Hippocampal formation (tissue), 2 donors: ENCODE measurements at regions not wholly inside any gene's neighbourhood (a gene's known extent, or its start where the extent isn't known, plus 50 kb on each side); places are given as distances from the start of the nearest gene placed in this dataset.

Source experiments
- DNase-seq, 2 donors: peaks; one replicate each; lab custom pipeline; 2025; lab: John Stamatoyannopoulos, UW

DNA sequence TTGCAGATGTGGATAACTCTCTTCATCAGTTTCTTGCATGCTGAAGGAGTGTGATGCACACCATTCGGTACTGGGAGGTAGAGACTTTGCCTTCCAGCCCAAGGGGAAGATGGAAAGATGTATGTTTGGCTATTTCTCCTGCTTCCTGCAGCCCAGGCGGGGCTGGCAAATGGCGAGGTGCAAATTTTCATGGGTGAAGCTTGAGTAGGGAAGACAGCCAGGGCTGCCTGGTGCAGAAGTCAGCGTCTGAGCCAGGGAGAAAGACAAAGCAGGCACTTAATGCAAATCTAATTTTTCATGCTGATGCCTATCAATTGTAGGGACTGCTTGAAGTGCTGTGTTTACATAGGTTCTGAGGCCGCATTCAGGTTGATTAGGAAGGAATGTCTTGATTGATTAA is 384.7 kb upstream of the EEF2KMT start:
- DNase-seq = no peak

DNA sequence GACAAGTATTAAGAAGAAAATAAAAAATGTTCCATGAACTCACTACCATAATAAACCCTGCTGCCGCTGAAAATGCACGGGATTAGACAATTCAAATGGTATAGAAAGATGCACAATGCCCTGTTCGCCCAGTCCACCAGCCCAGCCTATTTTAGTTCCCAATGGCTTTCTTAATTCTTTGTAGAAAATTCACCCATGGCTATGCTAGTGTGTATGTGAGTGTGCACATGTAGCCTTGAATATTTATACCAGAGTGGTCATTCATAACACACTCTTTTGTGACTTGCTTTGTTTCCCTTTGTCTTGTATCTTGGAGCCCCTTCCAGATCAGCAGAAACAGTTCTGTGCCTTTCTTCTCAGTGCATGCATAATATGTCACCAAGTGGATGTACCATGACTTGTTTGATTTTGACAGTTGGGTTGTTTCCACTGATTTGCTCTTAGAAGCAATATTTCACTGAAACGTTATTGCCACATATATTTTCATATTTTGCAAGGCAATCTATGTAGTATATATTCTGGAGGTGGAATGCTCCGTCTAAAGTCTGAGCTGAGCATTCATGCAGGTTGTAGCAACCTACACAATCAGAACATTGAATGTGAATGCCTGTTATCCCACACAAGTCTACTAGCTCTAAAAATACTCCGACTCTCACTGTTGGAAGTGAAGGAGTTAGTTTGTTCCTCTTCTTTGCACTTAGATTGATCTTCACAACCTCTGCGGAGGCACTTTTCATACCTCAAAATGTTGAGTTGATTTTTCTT is 383.0 kb upstream of the EEF2KMT start:
- DNase-seq = no peak

DNA sequence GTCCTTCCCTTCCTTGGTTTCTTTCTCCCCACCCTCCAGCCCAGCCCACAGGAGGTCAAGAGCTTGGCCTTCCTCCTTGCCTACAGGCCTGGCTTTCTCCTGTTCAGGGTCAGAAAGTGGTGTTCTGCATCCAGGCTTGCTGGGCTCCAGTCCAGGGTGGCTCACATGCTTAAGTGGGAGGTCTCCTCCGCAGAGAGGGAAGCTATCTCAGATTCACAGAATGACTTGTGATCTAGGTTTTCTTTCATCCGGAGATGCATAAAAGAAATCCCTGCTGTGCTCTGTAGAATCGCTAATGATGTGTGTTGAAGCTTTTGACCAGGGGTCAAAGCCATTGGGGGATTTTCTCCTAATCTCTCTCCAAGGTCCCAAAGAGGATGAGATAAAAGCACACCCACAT is 382.3 kb upstream of the EEF2KMT start:
- no peak for DNase-seq

DNA sequence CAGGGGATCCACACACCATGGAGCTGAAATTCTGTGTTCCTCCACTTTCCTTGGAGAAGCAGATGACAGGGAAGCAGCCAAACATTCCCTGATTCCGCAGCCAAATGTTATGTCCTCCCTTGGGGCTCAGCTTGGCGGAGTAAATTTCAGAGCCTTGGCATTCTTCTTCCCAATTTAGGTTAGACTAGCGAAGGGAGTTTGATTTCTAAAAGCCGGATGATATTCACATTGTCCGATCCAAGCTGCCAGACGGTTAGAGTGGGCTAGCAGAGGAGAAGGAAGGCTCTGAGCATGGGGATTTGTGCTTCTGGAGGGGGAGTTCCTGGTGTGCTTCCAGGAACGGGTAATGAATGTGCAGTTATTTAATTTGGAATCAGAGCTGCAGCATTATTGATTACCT is 380.4 kb upstream of the EEF2KMT start:
- peak in 1 of 2 donors; percentile 3 for DNase-seq

DNA sequence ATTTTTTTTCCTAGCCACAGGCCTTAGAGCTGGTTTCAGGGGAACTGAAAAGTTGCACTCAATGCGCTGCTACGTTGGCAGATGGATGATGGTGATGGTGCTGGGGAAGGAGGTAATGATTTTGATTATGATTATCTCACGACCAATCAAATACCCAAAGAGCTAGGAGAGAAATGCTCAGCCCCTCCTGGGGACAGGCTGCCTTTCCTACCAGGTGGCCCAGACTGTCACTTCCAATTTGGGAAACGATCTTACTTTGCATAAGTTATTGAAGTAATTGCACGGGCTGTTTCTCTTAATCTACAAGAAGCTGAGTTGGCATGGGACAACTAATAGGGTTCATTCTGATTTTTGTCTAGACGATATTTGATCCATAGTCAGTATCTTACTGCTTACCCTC is 379.7 kb upstream of the EEF2KMT start:
- DNase-seq = no peak

DNA sequence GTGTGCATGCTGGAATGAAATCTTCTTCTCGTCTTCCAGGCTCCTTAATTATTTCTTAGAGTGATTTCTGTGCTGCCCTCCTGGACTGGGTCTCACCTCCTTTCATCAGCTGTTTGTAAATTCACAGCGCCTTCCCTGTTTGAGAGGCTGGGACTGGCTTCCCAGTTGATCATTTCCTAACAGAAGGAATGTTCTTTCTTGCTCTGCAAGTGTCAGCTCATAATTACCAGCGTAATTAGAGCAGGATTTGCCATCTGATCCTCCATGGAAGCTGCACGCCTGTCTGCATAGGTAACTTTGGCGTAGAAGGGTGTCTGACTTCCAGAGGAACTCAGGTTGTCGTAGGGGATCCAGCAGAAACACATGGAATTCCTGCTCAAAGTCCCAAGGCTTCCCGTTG is 375.0 kb upstream of the EEF2KMT start:
- no peak for DNase-seq

DNA sequence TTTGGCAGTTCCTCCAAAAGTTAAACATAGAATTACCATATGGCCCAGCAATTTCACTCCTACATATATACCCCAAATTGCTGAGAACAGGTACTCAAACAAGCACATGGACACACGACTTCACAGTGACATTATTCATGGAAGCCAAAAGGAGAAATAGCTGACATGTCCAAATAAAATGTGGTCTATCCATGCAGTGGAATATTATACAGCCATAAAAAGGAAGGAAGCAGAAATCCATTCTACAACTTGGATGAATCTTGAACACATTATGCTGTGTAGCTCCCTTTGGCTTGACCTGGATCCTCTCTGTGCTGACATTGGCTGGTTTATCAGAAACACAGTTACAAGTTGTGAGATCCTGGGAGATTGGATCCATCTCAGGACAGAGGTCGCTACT is 370.9 kb upstream of the EEF2KMT start:
- DNase-seq = no peak

DNA sequence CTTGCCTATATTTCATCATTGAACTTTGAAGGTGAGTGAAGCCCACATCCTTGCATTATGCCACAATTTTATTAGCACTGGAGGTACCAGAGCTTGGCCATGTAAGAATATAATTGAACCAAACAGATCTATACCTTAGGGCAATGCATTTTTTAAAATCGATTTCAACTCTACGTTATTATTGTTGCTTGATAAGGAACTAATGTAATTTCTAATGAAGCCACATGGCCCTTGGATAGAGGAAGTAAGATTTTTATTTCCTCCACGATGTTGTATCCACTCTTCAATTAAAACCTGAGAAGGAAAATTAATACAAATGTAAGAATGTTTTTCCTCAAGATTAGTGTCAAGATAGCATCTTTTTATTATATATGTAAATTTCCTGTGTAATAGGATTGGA is 370.0 kb upstream of the EEF2KMT start:
- DNase-seq = no peak

DNA sequence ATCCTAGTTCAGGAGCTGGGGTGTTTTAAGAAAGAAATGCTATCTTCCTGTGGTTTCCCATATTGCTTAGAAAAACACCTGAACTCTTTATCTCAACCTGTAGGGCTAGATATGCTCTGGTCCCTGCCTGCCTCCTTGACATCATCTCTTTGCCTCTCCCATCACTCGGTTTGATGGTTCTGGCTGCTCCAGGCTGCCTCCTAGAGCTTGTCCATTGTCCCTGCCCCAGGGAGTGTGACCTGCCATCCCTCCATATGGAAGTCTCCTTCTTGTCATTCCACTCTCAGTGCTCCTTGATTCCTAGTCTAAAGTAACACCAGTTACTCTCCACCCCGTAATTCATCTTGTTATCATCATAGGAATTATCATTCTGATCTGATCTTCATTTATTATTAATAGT is 369.0 kb upstream of the EEF2KMT start:
- DNase-seq = no peak

DNA sequence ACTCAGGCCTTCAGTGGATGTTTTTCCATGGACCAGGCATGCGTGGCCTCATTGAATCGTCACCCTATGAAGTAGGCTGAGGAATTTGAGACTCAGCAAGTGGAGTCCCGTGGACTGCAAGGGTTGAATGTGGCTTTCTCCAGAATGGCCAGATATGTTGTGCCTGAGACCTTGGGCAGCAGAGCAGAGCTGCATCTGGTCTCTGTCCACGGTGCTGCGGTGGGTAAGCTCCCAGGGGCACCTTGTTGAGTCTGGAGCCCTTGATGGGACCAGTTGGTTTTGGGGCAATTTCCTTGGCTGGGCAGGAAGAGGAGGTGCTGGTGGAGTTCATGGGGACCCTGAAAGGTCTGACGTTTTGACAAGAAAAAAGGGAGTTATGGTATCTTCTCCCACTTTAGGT is 368.1 kb upstream of the EEF2KMT start:
- DNase-seq = no peak

DNA sequence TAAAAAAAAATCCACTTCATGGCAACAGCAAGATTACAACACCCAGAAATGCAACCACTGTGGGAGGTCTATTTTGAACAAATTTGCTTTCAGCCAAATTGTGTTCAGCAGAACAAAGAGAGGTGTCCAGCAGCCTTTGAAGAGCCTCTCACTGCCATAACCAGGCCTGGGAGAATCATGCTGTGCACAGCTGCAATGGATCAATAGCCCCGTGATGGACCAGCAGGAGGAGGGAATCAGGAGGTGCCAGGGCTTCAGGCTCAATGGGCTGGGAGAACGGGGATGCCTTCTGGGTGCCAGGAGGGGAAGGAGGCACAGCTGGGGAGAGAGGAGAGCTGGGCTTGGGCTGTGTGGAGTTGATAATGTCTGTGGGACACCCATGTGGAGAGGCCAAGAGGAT is 366.2 kb upstream of the EEF2KMT start:
- DNase-seq = no peak

DNA sequence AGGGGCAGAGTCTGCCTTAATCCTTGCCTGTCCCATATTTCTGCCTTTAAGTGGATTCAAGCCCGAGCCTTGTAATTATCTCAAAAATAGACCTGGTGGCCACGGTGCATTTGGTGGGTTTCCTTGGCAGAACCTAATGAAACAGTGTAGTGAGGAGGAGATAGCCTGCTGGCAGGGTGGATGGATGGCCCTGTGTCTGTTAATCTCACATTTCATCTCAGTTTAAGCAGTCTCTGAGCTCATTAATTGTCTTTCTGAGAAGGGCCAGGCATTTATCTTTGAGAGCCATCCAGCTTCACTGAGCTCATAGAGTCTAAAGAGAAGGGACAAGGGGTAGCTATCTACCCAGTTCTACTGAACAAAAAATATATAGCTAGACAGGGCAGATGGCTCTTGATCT is 364.0 kb upstream of the EEF2KMT start:
- no peak for DNase-seq

DNA sequence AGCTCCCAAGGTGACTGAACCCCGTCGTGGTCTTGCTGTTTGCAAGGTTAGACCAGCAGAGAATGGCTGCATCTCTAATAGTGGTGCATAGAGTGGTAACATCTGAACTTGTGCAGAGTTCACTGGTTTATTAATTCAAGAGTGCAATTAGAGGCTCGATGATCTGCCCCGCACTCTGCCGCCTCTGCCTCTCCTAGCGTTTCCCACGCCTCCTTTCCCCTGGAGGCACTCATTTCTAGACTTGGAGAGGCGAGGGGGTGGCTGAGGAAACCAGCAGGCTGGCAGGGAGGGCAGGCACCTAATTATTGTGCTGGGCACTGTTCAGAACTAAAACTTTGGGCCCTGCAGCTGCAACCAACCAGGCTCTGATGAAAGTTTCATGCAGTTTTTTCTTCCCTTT is 363.5 kb upstream of the EEF2KMT start:
- no peak for DNase-seq

DNA sequence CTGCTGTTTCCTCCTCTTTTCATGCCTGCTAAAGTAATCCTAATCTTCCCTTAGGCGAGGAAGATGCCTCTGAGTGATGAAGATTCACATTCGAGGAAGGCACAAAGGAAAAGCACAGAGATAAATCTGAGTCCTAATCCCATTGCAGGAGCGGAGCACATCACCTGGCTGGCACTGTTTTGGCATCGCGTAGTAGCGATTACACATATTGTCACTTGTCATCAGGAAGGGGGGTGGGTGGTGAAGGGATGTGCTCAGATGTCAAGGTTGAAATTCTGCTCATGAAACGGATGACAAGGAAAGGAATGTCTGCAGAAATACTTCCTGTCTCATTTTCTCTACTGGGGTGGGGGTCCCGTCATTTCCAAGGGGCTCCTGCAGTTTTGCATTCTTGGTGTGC is 363.1 kb upstream of the EEF2KMT start:
- DNase-seq = no peak

DNA sequence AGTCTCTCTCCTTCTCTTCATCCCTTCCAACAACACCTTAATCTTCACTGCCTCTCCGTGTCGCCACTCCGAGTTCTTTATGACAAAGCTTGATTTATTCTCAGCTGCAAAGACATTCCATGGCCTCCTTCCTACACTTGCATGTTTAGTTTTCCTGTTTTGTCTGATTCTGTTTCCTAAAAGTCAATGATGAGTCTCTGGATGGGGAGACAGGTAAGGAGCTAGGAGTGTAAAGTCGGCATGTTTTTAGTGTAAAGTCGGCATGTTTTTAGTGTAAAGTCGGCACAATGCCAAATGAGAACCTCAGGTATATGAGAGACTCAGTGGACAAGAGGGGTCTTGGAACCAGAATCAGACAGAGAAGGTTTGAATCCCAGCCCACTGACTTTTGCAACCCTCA is 362.3 kb upstream of the EEF2KMT start:
- no peak for DNase-seq

DNA sequence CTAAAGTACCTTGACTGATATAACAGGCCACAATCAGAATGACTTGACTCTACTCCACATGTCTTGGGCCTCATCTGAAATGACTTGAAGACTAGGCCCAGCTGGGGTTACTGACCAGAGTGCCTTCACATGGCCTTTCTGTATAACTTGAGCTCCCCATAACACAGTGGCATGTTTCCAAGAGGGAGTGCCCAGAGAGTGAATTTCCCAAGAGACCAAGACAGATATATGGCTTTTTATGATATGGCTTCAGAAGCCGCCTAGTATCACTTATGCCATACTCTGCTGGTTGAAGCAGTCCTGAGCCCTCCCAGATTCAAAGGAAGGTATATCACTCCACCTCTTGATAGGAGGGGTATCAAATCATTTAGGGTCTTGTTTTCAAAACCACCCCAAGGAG is 357.5 kb upstream of the EEF2KMT start:
- no peak for DNase-seq

DNA sequence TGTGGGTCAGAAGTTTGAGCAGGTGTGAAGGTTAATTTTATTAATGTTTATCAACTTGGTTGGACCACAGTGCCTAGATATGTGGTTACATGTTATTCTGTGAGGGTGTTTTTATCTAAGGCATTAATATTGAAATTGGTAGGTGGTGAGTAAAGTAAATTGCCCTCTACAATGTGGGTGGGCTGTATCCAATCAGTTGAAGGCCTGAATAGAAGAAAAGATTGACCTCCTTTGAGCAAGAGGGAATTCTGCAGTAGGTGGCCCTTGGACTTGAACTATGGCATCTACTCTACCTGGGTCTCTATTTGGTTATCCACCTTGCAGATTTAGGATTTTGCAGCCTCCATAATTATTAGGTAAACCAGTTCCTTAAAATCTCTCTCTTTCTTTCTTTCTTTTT is 356.8 kb upstream of the EEF2KMT start:
- no peak for DNase-seq

DNA sequence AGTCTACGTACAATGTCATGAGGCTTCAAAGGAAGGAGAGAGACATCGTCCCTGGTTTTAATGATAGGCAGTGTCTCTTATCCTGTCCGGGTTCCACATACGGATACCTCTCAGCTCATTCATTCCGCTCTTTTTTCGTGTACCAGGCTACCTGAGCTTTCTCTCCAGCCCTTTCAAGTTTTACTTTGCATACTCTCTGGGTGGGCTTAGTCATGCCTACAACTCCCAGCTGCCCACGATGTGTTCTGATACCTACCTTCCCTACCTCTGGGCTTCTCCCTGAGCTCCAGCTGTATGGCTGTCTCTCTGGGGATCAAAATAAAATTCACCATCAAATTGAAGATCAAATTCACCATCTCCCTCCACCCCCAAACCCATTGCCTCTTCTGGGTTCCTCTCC is 354.0 kb upstream of the EEF2KMT start:
- no peak for DNase-seq

DNA sequence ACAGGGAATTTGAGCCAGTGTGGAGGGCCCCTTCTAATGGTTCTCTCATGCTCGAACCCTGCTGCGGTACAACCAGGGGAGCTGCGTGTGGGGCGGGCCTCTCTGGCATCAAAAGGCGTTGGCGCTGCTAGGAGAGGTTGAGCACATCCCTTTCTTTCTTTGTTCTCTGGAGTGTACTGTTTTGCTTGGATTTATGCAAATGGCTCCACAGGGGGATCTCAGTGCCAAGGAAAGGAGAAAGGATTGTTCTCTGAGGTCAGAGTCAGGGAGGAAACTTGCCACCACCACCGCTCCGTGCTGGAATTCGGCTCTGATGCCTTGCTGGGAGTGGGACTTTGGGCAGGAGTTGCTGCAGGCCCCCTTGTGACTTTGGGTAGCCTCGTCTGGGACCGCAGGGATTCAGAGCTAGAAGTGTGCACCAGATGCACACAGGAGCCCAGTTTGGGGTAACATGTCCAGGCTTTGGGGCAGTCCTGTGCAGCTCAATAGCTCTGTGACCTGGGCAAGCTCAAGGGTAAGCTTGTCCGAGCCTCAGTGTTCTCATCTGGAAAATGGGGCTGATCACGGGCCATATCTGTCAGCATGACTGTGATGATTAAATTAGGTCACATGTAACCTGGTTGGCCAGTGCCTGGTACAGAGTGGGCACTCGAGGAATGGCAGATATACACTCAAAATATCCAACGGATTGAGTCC is 353.0 kb upstream of the EEF2KMT start:
- no peak for DNase-seq

DNA sequence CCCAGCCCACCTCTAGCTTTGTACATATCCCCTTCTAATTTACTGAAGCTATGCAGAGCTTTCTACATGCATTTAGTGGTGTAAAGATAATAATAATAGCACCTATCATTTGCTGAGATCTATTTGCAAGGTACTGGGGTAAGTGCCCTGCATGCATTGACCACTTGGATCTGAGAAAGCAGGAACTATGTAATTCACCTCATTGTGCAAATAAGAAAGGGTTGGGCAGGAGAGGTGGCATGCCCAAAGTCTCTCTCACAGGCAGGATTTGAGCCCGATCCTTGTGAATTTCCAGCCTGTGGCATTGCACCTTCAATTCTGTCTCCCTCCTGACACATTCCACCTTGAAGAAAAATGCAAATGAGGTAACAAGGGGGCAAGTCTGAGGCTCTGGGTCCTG is 352.3 kb upstream of the EEF2KMT start:
- no peak for DNase-seq

DNA sequence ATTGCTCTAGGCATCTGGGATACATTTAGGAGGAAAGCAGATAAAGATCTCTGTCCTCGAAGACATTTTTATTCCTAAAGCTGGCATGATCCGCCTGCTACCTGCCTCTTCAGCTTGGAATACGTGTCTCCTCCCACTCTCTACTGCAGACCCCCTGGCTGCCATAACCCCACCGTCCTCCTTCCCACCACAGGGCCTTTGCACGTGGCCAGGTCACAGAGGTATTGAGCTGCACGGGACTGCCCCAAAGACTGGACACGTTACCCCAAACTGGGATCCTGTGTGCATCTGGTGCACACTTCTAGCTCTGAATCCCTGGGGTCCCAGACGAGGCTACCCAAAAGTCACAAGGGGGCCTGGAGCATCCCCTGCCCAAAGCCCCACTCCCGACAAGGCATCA is 351.2 kb upstream of the EEF2KMT start:
- no peak for DNase-seq

DNA sequence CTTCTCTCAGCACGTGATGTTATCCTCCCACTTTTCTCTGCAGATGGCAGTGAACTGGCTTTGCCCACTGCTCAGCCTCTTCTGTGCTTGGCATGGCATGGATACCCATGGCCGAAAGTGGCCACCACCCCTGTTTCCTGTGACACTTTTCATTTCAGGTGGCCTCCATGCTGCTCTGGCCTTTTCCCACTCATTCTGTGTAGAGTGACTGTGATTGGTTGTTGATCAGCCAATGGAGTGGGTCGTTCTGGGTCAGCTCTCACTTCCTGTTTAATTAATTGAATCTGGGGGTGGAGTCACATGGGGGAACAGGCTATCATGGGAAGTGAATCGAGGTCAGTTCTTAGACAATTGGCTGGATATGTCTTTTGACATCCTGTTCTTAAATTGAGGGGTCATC is 350.1 kb upstream of the EEF2KMT start:
- DNase-seq = no peak

DNA sequence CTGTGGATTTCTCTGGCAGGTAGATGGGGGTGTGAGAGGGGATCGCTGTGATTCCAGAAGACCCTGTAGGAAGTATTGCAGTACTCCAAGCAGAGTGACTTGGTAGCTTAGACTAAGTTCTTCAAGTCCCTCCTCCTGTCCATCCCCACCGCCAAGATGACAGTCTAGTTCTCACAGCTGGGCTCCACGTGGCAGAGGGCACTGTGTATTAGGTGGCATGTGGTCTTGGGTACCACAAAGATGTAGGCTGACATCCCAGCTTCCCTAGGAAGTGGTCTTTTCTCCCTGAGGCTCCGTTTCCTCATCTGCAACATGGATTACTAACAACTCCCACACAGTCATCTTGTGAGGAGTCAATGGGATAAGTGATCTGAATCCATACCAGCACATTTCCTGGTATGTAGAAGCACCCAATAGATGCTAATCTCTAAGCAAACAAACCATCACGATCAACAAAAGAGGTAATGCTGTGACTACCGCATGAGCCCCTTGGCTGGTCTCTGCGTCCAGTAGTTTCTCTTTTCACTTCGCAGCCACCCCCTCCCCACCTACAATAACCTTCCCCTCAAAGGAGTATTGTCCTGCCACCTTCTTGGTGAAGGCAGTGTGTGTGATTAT is 349.1 kb upstream of the EEF2KMT start:
- DNase-seq = no peak
